ENCODE measurements at regions not wholly inside any gene's neighbourhood (a gene's known extent, or its start where the extent isn't known, plus 50 kb on each side); places are given as distances from the start of the nearest gene placed in this dataset.
"Not testable (repeated sequence)": the region's sequence is repeated elsewhere in the genome, so short reads cannot be mapped to it uniquely, and the experiment has no call there.

DNA sequence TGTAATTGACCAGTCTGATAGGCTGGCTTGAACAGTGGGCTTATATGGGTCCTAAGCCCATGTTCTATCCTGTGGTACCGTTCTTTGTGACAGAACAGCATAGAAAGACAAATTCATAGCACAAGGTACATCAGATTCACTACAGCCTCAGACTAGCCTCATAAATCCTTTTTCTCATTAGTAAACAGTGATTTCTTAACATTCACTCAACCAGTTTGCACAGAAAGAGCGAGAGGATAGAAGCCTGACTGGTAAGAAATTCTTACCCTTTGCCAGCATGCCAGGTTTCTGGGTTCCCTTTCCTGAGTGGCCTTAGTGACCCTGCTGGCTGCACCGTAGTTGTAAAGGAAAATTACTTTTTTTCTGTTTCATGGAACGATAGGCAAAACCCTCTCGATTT is 412.1 kb downstream of the SH2D4B start:
- TF ChIP-seq, protein P1, sequence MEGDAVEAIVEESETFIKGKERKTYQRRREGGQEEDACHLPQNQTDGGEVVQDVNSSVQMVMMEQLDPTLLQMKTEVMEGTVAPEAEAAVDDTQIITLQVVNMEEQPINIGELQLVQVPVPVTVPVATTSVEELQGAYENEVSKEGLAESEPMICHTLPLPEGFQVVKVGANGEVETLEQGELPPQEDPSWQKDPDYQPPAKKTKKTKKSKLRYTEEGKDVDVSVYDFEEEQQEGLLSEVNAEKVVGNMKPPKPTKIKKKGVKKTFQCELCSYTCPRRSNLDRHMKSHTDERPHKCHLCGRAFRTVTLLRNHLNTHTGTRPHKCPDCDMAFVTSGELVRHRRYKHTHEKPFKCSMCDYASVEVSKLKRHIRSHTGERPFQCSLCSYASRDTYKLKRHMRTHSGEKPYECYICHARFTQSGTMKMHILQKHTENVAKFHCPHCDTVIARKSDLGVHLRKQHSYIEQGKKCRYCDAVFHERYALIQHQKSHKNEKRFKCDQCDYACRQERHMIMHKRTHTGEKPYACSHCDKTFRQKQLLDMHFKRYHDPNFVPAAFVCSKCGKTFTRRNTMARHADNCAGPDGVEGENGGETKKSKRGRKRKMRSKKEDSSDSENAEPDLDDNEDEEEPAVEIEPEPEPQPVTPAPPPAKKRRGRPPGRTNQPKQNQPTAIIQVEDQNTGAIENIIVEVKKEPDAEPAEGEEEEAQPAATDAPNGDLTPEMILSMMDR (IDR thresholded peaks at IDR 0.05; ENCODE audit: insufficient read depth, low read depth, low read length) = no peak
- H3K4me3 ChIP-seq (ENCODE audit: low read depth, low read length) = no peak overlapping the region

DNA sequence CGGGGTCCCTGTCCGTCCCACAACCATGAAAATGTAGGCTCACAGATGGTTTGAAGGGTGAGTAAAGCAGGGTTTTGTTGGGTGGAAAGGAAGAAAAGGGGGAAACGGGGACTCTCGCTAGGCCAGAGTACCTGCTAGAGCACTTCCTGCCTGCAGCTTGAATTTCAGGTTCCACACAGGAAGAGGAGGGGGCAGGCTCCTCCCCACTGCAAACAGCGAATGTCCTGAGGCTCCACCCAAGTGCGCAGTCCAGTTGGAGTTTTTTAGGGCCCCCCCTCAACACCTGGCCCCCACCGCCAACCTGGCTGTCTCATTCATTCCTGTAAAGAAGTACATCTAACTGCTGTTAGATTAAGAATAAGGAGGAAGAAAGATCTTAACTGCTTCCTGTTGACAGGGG is 414.7 kb downstream of the SH2D4B start:
- no peak for DNase-seq (ENCODE audit: low read depth)
- H3K4me3 ChIP-seq (ENCODE audit: low read depth, low read length) = no peak overlapping the region
- TF ChIP-seq, protein P1 (IDR thresholded peaks at IDR 0.05; ENCODE audit: insufficient read depth, low read depth, low read length) = no peak

More for the DNA sequence above, 412.1 kb downstream of the SH2D4B start:
- DNase-seq (ENCODE audit: low read depth) = no peak

DNA sequence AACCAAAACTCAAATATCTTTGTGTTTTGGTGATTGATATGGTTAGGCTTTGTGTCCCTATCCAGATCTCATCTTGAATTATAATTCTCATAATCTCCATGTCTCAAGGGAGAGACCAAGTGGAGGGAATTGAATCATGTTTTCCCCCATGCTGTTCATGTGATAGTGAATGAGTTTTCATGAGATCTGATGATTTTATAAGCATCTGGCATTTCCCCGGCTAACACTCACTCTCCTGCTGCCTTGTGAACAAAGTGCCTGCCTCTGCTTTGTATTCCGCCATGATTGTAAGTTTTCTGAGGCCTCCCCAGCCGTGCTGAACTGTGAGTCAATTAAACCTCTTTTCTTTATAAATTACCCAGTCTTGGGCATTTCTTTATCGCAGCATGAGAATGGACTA is 419.5 kb downstream of the SH2D4B start:
- no peak overlapping the region for H3K4me3 ChIP-seq (ENCODE audit: low read depth, low read length)
- TF ChIP-seq, protein P1 (IDR thresholded peaks at IDR 0.05; ENCODE audit: insufficient read depth, low read depth, low read length) = no peak
- no peak for DNase-seq (ENCODE audit: low read depth)

DNA sequence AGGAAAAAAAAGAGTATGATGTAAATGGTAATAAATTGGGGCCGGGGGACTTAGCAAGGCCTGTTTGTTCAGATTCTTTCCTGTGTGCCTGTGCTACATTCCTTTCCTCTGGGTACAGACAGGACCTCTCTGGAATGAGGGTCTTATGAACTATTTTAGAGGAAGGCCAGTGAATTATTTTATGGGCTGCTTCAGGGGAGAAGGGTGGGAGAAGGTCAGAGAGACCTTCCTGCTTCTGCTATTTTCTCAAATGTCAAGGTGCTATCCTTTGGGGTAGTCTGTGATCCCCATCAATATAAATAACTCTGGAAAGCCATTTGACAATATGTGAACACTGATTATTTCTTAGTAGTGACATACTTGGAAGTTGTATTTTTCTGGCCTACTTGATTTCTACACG is 426.5 kb downstream of the SH2D4B start:
- DNase-seq (ENCODE audit: low read depth) = no peak
- TF ChIP-seq, protein P1 (IDR thresholded peaks at IDR 0.05; ENCODE audit: insufficient read depth, low read depth, low read length) = no peak
- no peak overlapping the region for H3K4me3 ChIP-seq (ENCODE audit: low read depth, low read length)

DNA sequence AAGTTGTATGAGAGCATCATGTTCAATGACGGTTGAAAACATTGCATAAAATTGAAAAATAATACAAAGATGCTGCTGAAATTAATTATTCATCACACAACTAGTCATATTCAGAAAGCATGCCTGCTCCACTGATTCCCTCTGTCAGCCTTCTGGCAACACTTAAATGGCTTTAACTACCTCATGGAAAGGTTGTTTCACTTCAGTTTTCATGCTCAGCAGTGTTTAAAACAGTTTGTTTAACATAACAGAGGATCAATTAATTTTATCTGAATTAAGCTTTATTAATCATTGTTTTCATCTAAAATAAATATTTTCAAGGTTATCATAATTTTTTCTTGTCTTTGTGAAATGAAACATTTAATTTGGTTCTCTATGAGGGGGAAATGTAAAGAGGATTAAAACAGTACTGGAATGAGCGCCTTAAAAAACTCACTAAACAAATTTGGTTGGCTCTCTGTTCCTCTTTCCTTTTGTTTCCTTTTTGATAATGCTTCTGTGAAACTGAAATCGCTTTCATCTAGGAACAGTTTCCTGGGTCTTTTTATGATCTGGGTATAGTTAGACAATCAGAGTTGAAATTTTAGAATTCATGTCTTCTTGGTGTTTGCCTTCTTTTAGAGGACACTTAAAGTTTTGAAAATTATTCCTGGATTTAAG is 427.4 kb downstream of the SH2D4B start:
- TF ChIP-seq, protein P1 (IDR thresholded peaks at IDR 0.05; ENCODE audit: insufficient read depth, low read depth, low read length) = no peak
- no peak for DNase-seq (ENCODE audit: low read depth)
- no peak overlapping the region for H3K4me3 ChIP-seq (ENCODE audit: low read depth, low read length)

DNA sequence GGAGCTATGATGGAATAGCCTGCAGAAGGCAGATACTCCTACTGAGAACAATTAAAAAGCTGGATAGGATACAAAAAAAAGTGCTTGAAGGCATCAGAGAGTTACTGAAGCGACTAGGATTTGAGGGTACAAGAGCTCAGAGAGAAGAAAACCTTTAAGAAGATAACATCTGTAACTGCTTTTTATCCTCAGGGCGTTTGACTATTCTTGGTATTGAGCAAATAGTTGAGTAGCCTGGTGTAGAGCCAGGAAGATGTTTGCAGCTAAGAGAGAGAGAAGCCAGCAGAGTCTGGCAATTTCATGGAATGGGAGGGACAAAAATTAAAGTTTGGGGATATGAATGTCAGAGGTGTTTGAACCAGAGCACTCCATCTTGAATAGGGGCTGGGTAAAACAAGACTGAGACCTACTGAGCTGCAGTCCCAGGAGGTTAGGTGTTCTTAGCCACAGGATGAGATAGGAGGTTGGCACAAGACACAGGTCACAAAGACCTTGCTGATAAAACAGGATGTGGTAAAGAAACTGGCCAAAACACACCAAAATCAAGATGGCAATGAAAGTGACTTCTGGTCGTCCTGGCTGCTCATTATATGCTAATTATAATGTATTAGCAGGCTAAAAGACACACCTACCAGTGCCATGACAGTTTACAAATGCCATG is 428.8 kb downstream of the SH2D4B start:
- TF ChIP-seq, protein P1 (IDR thresholded peaks at IDR 0.05; ENCODE audit: insufficient read depth, low read depth, low read length) = no peak
- DNase-seq (ENCODE audit: low read depth) = no peak
- no peak overlapping the region for H3K4me3 ChIP-seq (ENCODE audit: low read depth, low read length)

DNA sequence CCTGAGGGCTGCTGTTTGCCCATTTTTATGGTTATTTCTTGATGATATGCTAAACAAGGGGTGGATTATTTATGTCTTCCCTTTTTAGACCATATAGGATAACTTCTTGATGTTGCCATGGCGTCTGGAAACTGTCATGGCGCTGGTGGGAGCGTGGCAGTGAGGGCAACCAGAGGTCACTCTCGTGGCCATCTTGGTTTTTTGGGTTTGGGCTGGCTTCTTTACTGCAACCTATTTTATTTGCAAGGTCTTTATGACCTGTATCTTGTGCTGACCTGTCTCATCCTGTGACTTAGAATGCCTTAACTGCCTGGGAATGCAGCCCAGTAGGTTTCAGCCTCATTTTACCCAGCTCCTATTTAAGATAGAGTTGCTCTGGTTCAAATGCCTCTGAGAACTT is 429.7 kb downstream of the SH2D4B start:
- not testable (repeated sequence) for DNase-seq (ENCODE audit: low read depth); H3K4me3 ChIP-seq (ENCODE audit: low read depth, low read length)

Measured in fibroblast of villous mesenchyme (primary cell).